Osteocyte (in vitro differentiated cells): ENCODE measurements at regions not wholly inside any gene's neighbourhood (a gene's known extent, or its start where the extent isn't known, plus 50 kb on each side); places are given as distances from the start of the nearest gene placed in this dataset.

Source experiments
- DNase-seq: peaks from one replicate; pipeline ENCODE4 v3.0.0; 2021; ENCODE audit warnings: mixed read lengths; ENCODE audit not compliant: unreplicated experiment; ENCODE audit errors: extremely low spot score
- H3K27ac Mint-ChIP-seq: one replicate; pipeline ENCODE4 v1.8.0; 2021; ENCODE audit warnings: mild to moderate bottlenecking, mixed read lengths; ENCODE audit not compliant: unreplicated experiment
- H3K27me3 Mint-ChIP-seq: one replicate; pipeline ENCODE4 v1.8.0; 2021; ENCODE audit warnings: mixed read lengths; ENCODE audit not compliant: unreplicated experiment
- H3K36me3 Mint-ChIP-seq: one replicate; pipeline ENCODE4 v1.8.0; 2021; ENCODE audit warnings: mixed read lengths; ENCODE audit not compliant: unreplicated experiment
- H3K4me1 Mint-ChIP-seq: one replicate; pipeline ENCODE4 v1.8.0; 2021; ENCODE audit warnings: mixed read lengths; ENCODE audit not compliant: unreplicated experiment
- H3K4me3 Mint-ChIP-seq: one replicate; pipeline ENCODE4 v1.8.0; 2021; ENCODE audit warnings: mild to moderate bottlenecking, moderate library complexity, mixed read lengths; ENCODE audit not compliant: unreplicated experiment
- H3K9me3 Mint-ChIP-seq: one replicate; pipeline ENCODE4 v1.8.0; 2021; ENCODE audit warnings: mixed read lengths; ENCODE audit not compliant: unreplicated experiment
- CTCF ChIP-seq: fragments of 200-600 bp; sonication (generic); IDR thresholded peaks from 2 replicates; pipeline ENCODE4 v1.5.0; 2021; ENCODE audit warnings: antibody characterized with exemption, mild to moderate bottlenecking, moderate library complexity

GRCh38 chr11:41970681-41971080 is 511.2 kb upstream of the LRRC4C start:
- Mint-ChIP-seq H3K9me3 (peaks cover 28% of the 10 kb centered on the region), H3K4me1 (no peaks in the 10 kb centered on the region), H3K27me3 (no peaks in the 10 kb centered on the region), H3K4me3 (no peak overlapping the region), H3K27ac (no peak overlapping the region), H3K36me3 (no peaks in the 10 kb centered on the region)
- no peak for DNase-seq
- no peak for TF ChIP-seq CTCF

- Mint-ChIP-seq H3K4me3 (no peak overlapping the region), H3K4me1 (no peaks in the 10 kb centered on the region), H3K27me3 (no peaks in the 10 kb centered on the region), H3K27ac (no peak overlapping the region), H3K9me3 (peaks cover 23% of the 10 kb centered on the region), H3K36me3 (no peaks in the 10 kb centered on the region)
- no peak for TF ChIP-seq CTCF
- DNase-seq: no peak
These were observed 512.1 kb upstream of the LRRC4C start for GRCh38 chr11:41971592-41971991.

GRCh38 chr11:41978945-41979344 is 519.5 kb upstream of the LRRC4C start:
- DNase-seq: no peak
- Mint-ChIP-seq H3K27me3 (no peaks in the 10 kb centered on the region), H3K4me3 (no peak overlapping the region), H3K27ac (no peak overlapping the region), H3K36me3 (no peaks in the 10 kb centered on the region), H3K9me3 (peaks cover 41% of the 10 kb centered on the region), H3K4me1 (no peaks in the 10 kb centered on the region)
- no peak for TF ChIP-seq CTCF

GRCh38 chr11:41980741-41981140 is 521.3 kb upstream of the LRRC4C start:
- Mint-ChIP-seq H3K4me1 (no peaks in the 10 kb centered on the region), H3K9me3 (peaks cover 38% of the 10 kb centered on the region), H3K4me3 (no peak overlapping the region), H3K27me3 (no peaks in the 10 kb centered on the region), H3K27ac (no peak overlapping the region), H3K36me3 (no peaks in the 10 kb centered on the region)
- TF ChIP-seq CTCF: no peak
- DNase-seq: no peak

GRCh38 chr11:41982276-41982675 is 522.8 kb upstream of the LRRC4C start:
- Mint-ChIP-seq H3K9me3 (peaks cover 34% of the 10 kb centered on the region), H3K27me3 (no peaks in the 10 kb centered on the region), H3K4me1 (no peaks in the 10 kb centered on the region), H3K4me3 (no peak overlapping the region), H3K27ac (no peak overlapping the region), H3K36me3 (no peaks in the 10 kb centered on the region)
- no peak for TF ChIP-seq CTCF
- no peak for DNase-seq
